GM19463 (cell line): ENCODE measurements at regions not wholly inside any gene's neighbourhood (a gene's known extent, or its start where the extent isn't known, plus 50 kb on each side); places are given as distances from the start of the nearest gene placed in this dataset.
A peak's percentile ranks its signal among the peaks of the same experiment; 100 is the strongest.
"Not testable (repeated sequence)": the region's sequence is repeated elsewhere in the genome, so short reads cannot be mapped to it uniquely, and the experiment has no call there.

Experiments used
- ATAC-seq: cut with Tn5 transposase; IDR thresholded peaks from one replicate; pipeline ENCODE4 v1.9.1; 2021; ENCODE audit warnings: mild to moderate bottlenecking, moderate library complexity; ENCODE audit not compliant: unreplicated experiment

DNA sequence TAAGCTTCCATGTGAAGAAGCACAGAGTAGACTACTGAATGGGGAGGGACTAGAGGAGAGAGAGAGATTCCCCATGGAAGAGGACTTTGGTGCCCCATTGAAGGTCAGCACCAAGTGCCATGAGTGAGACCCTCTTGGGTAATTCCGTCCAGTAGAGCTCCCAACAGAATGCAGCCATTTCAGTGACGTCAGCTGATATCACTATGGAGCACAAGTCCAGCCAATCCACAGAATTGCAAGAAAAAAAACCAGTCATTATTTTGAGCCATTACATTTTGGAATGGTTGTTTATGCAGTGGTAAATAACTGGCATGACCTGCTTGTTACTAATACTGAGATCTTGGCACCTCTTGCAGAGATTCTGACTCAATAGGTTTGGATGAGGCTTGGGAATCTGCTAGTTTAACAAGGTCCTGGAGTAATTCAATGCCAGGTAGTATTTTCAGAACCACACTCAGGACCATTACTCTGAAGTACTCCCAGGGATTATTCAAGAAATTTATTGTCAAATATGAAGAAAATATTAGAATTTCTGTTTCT, 52.6 kb upstream of the SP8 start:
- no peak for ATAC-seq

DNA sequence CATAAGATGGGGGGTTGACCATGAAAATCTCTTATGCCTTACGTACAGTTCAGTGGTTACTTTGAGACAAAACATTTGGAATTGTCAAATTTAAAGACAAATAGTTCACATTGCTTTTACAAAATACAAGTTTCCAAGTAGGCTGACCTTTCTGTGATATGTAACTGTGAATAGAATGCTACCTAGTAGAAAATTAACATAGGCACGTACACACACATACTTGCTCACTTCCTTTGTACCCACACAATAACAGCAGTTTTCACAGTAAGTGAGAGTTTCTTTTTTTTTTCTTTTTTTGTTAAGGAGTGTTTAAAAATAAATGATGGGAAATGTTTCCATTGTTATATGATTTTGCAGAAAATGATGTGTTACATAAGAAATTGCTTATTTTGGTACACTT, 53.3 kb upstream of the SP8 start:
- ATAC-seq, result peak; percentile 34

DNA sequence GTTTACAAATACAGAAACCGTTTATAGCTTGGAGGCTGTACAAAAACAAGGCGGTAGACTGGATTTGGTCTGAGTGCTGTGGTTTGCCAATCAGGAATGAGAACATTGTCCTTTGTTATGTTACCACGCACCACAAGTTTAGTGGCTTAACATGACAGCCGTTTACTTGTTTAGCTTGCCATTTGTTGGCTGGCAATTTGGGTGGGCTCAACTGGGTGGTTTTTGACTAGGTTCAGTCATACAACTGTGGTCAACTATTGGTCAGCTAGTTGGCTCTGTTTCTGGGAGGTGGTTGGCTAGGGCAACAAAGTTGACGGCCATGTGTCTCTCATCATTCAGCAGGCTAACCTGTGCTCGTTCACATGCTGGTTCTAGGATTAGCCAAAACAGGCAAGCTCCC, 60.1 kb upstream of the SP8 start:
- ATAC-seq, result no peak

DNA sequence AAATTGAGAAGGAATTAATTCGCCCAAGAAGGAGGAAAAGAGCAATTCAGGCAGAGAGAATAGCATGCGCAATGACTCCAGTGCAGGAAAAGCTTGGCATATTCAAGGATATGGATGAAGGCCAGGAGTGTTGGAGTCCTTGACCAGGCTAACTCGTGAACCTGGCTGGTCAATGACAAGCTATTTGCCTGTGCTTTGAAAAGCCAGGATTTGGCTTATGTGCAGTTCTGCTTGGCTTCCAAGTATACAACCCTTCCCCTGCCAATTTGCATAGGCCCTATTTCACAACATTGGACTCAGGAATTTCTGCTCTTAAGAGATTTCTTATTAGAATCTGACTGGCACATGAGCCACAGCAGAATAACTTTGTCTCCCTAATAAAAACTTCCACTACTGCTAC, 72.3 kb upstream of the SP8 start:
- ATAC-seq, result no peak

DNA sequence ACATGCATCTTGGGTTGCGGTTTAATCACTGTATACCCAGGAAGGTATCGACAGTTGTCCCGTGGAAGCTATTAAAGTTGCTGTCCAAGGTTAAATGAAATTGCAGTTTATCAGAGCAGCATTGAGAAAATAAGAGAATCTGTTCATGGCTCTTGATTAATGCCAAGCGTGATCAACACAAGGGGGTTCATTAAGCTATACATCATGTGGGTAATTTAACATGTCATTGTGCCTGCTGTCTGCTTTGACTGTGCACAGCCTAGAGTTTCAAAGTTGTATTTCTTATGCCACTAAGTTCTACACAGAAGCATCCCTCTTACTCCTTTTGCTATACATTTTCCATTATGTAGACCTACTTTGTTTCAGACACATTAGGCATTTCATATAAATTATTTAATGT, 74.8 kb upstream of the SP8 start:
- no peak for ATAC-seq

DNA sequence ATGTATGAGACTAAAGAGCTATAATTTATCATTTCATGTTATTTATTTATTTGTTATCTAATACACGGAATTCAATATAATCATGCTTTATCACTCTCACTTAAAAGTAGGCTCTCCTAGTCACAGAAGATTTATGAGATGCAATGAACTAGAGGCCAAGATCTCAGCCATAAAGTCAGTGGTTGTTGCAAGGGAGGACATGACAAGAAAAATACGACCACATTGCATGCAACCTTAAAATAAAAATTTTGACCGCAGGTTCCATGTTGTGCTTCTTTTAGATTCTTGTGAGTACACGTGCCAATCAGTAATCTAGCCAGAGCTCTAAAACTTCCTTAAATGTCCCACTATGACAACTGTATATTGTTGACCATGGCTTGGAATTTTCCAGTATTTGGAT, 75.9 kb upstream of the SP8 start:
- ATAC-seq, result no peak

DNA sequence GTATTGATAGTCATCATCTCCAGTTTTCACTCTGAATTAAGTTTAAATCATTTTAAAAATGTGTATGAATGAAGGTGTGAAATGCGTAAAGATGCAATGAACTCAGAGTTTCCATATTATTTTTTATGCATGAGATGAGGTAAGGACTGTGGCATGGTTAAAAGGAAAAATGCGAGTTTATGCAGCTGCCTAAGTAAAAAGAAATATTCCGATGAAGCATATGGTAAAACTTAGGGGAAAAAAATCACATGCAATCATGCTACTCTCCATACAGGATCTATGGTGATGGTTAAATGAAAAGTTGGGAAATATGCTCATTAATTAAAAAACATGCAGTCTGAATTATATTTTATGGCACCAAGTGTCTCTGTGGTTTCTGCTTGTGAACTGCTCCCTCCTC, 77.5 kb upstream of the SP8 start:
- ATAC-seq, result no peak

DNA sequence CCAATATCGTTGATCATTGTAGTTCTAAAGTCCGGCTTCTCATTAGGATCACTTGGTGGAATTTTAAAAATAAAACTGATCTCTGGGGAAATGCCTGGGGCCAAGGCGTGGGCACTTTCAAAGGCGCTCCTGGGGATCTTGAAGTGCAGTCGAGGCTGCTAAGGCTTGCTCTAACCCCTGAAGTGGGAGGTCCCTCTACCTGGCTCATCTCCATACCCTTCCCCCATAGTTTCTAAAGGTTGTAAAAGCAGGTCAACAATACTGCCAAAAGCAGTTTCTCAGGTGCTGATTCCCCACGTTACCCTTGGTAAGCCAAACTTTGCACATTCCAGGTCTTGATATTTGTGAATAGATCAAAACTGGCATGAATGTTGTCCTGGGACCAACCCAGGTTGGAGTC, 79.0 kb upstream of the SP8 start:
- ATAC-seq, result no peak

DNA sequence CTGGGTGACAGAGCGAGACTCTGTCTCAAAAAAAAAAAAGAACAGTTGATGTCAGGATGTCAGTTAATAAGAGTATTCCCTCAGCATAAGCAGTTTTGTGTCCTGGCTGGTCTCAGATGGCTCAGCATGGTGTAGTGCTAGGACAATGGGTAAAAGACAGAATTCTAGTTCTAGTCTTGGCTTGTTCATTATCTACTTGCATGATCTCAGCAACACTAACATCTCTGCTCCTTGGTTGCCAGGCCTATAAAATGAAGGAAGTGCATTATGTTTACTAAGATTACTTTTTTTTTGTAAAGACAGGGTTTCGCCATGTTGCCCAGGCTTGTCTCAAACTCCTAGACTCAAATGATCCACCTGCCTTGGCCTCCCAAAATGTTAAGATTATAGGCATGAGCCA, 84.3 kb upstream of the SP8 start:
- ATAC-seq, result no peak

DNA sequence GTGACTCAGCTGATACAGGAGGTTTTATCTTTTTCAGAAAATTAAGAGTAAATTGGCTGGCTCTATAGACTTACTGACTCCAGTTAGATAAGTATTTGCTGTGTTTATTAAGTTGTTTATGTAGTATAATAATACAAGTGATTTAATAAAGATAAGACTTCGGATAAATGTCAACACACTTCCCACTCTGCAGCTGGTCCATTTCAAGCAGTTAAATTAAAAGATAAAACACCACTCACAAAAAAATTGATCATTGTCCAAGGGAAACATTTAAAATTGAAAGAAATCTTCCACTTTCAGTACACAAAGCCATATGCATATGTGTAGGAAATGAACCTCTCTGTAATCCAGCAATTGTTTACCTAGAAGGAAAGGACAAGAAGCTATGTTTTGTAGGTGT, 106.1 kb upstream of the SP8 start:
- ATAC-seq, result no peak

DNA sequence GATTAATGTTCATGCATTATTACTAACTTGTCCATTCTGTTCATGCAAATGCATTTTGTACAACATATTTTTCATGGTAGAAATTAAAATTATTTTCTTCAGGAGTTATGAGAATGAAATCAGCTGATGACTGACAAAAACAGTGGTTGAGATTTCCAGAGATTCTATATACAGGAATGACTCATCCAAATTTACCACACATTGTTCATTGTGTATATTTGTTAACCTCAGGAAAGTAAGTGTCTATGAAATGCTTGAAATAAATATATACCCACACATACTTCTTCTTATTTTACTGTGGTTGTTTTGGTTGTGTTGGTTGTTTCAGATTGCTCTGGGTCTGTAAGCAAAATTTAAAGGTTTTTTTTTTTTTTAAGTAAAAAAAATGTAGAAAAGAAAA, 108.1 kb upstream of the SP8 start:
- ATAC-seq, result no peak

DNA sequence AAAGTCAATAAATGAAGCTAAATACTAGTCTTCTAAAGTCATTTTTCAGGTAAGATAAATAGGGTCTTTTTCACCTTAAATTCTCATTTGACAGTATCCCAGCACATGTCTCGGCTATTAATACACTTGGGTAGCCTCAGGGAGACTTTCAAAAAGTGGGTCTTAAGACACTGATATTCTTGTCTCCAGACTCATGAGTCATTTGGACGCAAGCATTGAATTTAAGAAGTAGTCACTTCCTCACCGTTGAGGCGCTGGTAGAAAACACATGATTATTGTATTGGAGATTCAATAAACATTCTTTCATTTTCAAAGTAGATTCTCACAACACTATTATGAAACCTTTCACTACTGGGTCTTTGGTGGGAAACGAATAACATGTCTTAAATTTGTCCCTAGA, 108.9 kb upstream of the SP8 start:
- no peak for ATAC-seq

DNA sequence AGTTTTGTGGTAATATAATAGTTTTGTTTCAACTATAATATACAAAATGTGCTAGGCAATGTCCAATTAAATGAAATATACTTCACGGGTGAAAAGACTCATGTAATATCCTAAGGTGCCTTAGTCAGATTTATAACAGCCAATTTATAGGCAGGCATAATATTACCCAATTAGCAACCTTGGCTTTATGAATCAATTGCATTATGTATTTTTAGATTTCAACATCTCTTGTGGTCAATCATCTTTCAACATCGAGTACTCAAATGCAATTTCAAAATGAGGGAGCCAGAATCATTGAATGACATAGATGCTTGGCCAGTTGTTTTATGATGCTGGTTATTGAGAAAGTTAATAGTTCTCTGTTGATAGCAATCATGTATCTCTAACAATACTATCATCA, 110.3 kb upstream of the SP8 start:
- no peak for ATAC-seq

DNA sequence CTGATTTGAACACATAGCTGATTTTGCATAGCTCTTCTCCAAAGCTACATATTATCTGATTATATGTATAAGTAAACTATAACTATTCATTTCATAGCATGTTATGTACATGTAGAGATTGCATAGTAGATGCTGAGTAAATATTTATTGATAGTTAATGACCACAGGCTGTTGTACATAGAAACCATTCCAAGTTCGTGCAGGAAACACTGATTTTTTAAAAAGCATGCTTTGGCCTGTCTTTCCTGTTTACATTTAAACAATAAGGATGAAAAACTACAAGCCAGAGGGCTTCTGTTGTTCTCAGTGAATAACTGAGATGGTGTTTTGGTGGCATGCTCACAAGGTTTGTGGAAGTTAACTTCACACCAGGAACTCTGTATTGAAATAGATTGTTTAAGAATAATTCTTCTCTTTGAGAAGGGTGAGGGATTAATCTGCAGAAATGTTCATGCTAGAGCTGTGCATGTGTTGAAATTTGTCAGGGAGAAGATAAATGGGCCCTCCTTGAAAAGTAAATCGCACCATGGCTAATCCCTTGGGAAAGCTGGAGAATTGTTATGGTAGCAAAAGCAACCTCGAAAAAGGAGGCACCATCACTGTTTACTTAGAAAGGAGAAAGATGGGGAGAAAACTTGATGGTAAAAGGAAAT, 120.2 kb upstream of the SP8 start:
- ATAC-seq, result no peak

DNA sequence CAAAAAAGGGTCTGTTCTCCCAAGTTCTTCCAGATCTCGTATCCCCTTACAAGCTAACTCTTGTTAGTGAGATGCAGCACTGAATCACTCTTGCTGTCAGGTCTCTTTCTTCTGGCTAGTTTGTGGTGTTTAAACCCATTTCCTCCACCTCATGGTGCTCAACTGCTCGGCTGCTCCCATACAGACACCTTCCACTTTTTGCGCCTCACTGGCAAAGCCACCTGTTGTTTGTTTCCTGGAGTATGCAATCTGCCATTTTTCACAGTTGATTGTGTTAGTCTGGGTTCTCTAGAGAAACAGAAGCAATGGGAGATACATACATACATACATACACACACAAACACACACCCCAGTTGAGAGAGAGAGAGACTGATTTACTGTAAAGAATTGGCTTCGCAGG, 124.4 kb upstream of the SP8 start:
- no peak for ATAC-seq

DNA sequence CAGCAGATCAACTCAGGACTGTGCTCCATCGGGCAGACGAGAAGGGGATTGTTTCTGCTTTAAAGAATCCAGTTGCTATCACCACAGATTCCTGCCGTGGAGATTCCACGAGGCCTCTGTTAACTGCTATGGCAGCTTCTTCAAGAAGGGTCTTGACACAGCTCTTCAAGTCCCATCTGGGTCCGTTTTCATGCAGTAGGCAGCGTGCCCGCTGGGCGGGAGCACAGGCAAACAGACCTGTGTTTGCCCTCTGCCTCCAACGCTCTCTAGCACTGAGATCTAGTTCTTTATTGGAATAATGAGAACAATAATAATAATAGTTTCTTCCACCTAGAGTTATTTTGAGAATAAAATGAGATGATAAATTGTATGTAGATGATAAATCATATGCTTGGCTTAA, 127.2 kb upstream of the SP8 start:
- ATAC-seq, result no peak

DNA sequence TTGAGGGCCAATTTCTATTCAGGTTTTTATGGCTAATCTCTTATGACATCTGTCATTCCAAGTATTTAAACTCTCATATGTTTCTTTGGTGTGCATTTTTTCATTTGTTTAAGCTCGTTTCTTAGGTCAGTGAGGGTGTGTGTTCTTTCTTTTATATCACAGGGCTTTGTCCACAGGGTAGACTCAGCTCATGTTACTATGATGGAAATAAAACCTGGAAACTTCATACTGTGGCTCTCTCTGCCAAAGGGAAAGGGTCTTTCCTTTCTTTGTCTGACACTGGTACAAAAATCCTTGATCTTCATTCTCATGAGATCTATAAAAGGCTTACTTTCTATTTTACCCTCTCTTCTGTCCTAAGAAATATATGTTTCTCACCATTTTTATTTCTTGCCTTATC, 129.6 kb upstream of the SP8 start:
- ATAC-seq, result no peak

DNA sequence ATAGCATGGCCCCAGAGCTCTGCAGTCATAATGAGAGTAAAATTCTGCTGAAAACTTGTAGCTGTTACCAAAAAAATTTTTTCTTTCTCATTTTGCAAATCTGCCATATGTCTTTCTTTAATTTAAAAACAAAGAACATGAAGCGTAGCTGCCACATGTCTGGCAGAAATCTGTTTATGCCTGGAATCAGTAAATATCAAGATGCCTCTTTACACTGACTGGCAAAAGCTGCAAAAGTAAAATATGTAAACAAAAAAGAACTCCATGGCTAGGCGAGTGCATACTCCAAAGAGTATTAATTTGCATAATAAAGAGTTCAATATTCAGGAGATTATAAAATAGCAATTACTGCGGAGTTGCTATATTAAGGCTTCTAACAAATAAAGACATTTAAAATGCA, 130.9 kb upstream of the SP8 start:
- no peak for ATAC-seq

DNA sequence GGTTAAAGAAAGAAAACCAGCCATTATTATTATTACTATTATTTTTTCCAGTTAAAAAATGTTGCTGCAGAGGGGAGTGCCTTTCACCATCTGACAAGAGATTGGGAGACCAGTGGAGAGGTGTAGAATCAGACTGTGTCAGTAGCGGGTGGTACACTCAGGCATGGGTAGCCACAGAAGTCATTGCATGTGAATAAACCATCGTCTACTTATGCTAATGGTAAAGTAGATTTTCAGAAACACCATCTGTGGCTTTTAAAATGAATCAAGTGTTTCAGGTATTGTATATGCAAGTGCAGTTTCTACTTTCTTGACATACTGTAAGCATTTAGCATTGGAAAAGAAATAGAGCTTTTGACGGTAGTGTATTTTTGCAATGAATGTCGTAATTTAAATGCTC, 131.5 kb upstream of the SP8 start:
- ATAC-seq, result no peak

DNA sequence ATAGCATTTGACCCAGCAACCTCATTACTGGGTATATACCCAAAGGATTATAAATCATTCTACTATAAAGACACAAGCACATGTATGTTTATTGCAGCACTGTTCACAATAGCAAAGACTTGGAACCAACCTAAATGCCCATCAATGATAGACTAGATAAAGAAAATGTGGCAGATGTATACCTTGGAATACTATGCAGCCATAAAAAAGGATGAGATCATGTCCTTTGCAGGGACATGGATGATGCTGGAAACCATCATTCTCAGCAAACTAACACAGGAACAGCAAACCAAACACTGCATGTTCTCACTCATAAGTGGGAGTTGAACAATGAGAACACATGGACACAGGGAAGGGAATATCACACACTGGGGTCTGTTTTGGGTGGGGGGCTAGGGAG, 140.5 kb upstream of the SP8 start:
- ATAC-seq, result not testable (repeated sequence)

DNA sequence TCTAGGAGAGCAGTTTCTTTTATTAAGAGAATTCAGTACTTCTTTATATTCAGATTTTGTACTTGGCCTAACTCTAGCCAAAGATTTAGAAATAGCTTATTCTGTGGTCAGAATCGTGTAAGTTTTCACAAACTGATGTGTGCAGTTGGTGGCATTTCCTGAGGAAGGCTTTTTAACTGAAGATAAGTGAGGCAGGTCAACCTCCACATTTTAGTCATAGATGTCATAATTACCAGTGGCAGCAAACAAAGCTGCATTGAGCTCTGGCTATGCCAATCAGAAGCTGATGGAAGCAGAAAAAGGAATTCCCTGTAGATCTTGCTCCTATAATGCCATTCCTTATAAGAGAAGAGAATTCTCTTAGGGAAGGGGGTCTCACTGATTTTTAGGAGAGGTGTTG, 141.3 kb upstream of the SP8 start:
- ATAC-seq, result no peak

DNA sequence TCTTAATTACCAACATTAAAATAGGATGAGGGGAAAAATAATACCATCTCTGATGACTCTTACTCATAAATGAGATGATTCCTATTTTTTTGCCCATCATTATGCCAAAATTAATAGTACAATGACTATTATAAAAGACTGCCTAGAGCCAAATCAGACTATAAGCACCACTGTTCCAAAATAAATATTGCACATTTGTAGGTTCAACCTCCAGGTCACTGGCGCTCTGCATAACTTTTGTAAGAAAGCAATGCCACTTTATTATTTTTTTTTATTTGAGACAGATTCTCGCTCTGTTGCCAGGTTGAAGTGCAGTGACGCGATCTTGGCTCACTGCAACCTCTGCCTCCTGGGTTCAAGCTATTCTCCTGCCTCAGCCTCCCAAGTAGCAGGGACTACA, 142.5 kb upstream of the SP8 start:
- no peak for ATAC-seq

DNA sequence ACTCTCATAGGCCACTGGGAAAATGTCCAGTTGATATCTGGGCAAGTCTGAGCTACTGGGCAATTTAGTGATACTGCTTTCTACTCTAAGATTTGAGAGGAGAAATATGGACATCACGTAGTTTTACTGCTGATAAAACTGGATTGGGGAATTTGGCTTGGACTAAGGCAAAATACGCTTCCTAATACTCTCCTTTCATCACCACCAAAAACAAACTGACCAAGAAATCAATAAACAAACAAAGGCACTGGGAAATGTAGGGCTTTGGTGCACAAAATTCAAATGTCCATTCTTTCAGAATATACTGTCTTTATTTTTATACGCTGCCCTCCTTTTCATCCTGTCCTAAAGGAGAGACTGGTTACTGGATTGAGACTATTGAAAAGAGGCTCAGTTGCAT, 145.1 kb upstream of the SP8 start:
- no peak for ATAC-seq
